ENCODE measurements at regions not wholly inside any gene's neighbourhood (a gene's known extent, or its start where the extent isn't known, plus 50 kb on each side); places are given as distances from the start of the nearest gene placed in this dataset.

- intact Hi-C loops (cut with micrococcal nuclease) = no loop called here
- no peaks in the 10 kb centered on the region for H3K9me3 ChIP-seq (ENCODE audit: control extremely low read depth in 1 of 3, control insufficient read depth in 2 of 3, insufficient read depth in 1 of 3, low read length in 2 of 3)
- H3K9me3 Mint-ChIP-seq (ENCODE audit: insufficient read depth) = no peaks in the 10 kb centered on the region
- H3K4me2 ChIP-seq (replicated peaks; ENCODE audit: low read depth, low read length, poor library complexity, severe bottlenecking) = no peak overlapping the region
- H3K4me1 Mint-ChIP-seq = no peaks in the 10 kb centered on the region
- DNase-seq (no peak), ATAC-seq (ENCODE audit: low read depth) (no peak)
- H2AFZ ChIP-seq (ENCODE audit: insufficient read depth, low read depth, low read length, poor library complexity, severe bottlenecking) = no peak overlapping the region
- H3K27ac Mint-ChIP-seq = no peak overlapping the region
- no peaks in the 10 kb centered on the region for H3K27me3 Mint-ChIP-seq
- no peak overlapping the region for H3K9ac ChIP-seq (ENCODE audit: low read length)
- no peaks in the 10 kb centered on the region for H3K79me2 ChIP-seq (ENCODE audit: control insufficient read depth, insufficient read depth, low read length)
- ChIA-PET CTCF (no interaction called here), POLR2A (no interaction called here)
- no peaks in the 10 kb centered on the region for H3K36me3 ChIP-seq (replicated peaks in 1 of 2; ENCODE audit: control extremely low read depth in 1 of 2, control insufficient read depth in 1 of 2, extremely low read depth in 1 of 2, insufficient read depth in 2 of 2, low read length in 1 of 2)
- no peak overlapping the region for H3K4me3 Mint-ChIP-seq
- H3K27me3 ChIP-seq (replicated peaks in 1 of 4; ENCODE audit: control extremely low read depth in 1 of 4, control insufficient read depth in 3 of 4, insufficient read depth in 4 of 4, low read length in 3 of 4) = no peaks in the 10 kb centered on the region
- H4K20me1 ChIP-seq (ENCODE audit: control insufficient read depth, insufficient read depth, low read length, poor library complexity, severe bottlenecking) = no peaks in the 10 kb centered on the region
- WGBS (ENCODE audit: insufficient coverage) = 88% methylated on average over 4 of the region's 4 CpGs
- TF ChIP-seq CTCF (IDR thresholded peaks at IDR 0.05) = no peak
- no peak for TF ChIP-seq EZH2 (IDR thresholded peaks at IDR 0.05; ENCODE audit: borderline replicate concordance, insufficient read depth, low read depth, low read length, poor library complexity, severe bottlenecking)
- no peaks in the 10 kb centered on the region for H3K4me1 ChIP-seq (ENCODE audit: control insufficient read depth in 2 of 2, insufficient read depth in 2 of 2, low read length in 2 of 2)
- H3K27ac ChIP-seq (ENCODE audit: low read length in 2 of 2) = no peak overlapping the region
- H3K4me3 ChIP-seq (ENCODE audit: control extremely low read depth in 1 of 5, extremely low read depth in 1 of 5, insufficient read depth in 1 of 5, low read depth in 2 of 5, low read length in 4 of 5) = no peak overlapping the region
Observed at GRCh38 chr2:111686994-111687393, 197.0 kb downstream of the ANAPC1 start.

- 82% methylated on average over 11 of the region's 11 CpGs for WGBS (ENCODE audit: insufficient coverage)
Observed at GRCh38 chr2:111687911-111688310, 196.1 kb downstream of the ANAPC1 start.

More at GRCh38 chr2:111687911-111688310, 196.1 kb downstream of the ANAPC1 start:
- no peaks in the 10 kb centered on the region for H3K9me3 Mint-ChIP-seq (ENCODE audit: insufficient read depth)
- H3K4me3 Mint-ChIP-seq = no peak overlapping the region
- H3K27me3 Mint-ChIP-seq = no peaks in the 10 kb centered on the region
- intact Hi-C loops (cut with micrococcal nuclease) = no loop called here
- no peak for DNase-seq
- no peak overlapping the region for H3K27ac ChIP-seq (ENCODE audit: low read length in 2 of 2)
- no peak overlapping the region for H3K27ac Mint-ChIP-seq
- H3K4me1 ChIP-seq (ENCODE audit: control insufficient read depth in 2 of 2, insufficient read depth in 2 of 2, low read length in 2 of 2) = no peaks in the 10 kb centered on the region
- no peaks in the 10 kb centered on the region for H3K79me2 ChIP-seq (ENCODE audit: control insufficient read depth, insufficient read depth, low read length)
- POLR2A ChIA-PET = no interaction called here
- no peaks in the 10 kb centered on the region for H4K20me1 ChIP-seq (ENCODE audit: control insufficient read depth, insufficient read depth, low read length, poor library complexity, severe bottlenecking)
- no peaks in the 10 kb centered on the region for H3K27me3 ChIP-seq (replicated peaks in 1 of 4; ENCODE audit: control extremely low read depth in 1 of 4, control insufficient read depth in 3 of 4, insufficient read depth in 4 of 4, low read length in 3 of 4)
- no peak overlapping the region for H3K9ac ChIP-seq (ENCODE audit: low read length)
- no peak overlapping the region for H2AFZ ChIP-seq (ENCODE audit: insufficient read depth, low read depth, low read length, poor library complexity, severe bottlenecking)
- no peaks in the 10 kb centered on the region for H3K9me3 ChIP-seq (ENCODE audit: control extremely low read depth in 1 of 3, control insufficient read depth in 2 of 3, insufficient read depth in 1 of 3, low read length in 2 of 3)
- TF ChIP-seq CTCF (IDR thresholded peaks at IDR 0.05) (no peak), EZH2 (IDR thresholded peaks at IDR 0.05; ENCODE audit: borderline replicate concordance, insufficient read depth, low read depth, low read length, poor library complexity, severe bottlenecking) (no peak)
- CTCF ChIA-PET = no interaction called here
- H3K4me1 Mint-ChIP-seq = no peaks in the 10 kb centered on the region
- H3K4me2 ChIP-seq (replicated peaks; ENCODE audit: low read depth, low read length, poor library complexity, severe bottlenecking) = no peak overlapping the region
- H3K4me3 ChIP-seq (ENCODE audit: control extremely low read depth in 1 of 5, extremely low read depth in 1 of 5, insufficient read depth in 1 of 5, low read depth in 2 of 5, low read length in 4 of 5) = no peak overlapping the region
- ATAC-seq (ENCODE audit: low read depth) = no peak
- no peaks in the 10 kb centered on the region for H3K36me3 ChIP-seq (replicated peaks in 1 of 2; ENCODE audit: control extremely low read depth in 1 of 2, control insufficient read depth in 1 of 2, extremely low read depth in 1 of 2, insufficient read depth in 2 of 2, low read length in 1 of 2)
